Neural crest cell (in vitro differentiated cells): ENCODE measurements at regions not wholly inside any gene's neighbourhood (a gene's known extent, or its start where the extent isn't known, plus 50 kb on each side); places are given as distances from the start of the nearest gene placed in this dataset.

Experiments
- DNase-seq: peaks from one replicate; pipeline ENCODE4 v3.0.0; 2021; ENCODE audit warnings: low read depth, mixed read lengths, low spot score
- H3K27ac Mint-ChIP-seq: one replicate; pipeline ENCODE4 v1.8.0; 2021; ENCODE audit warnings: mild to moderate bottlenecking, mixed read lengths; ENCODE audit not compliant: unreplicated experiment
- H3K27me3 Mint-ChIP-seq: 2 replicates; pipeline ENCODE4 v1.8.0; 2021; ENCODE audit warnings: low read depth, mild to moderate bottlenecking, mixed read lengths
- H3K36me3 Mint-ChIP-seq: 2 replicates; pipeline ENCODE4 v1.8.0; 2021; ENCODE audit warnings: low read depth, mild to moderate bottlenecking, mixed read lengths
- H3K4me1 Mint-ChIP-seq: 2 replicates; pipeline ENCODE4 v1.8.0; 2021; ENCODE audit warnings: mixed read lengths
- H3K4me3 Mint-ChIP-seq: one replicate; pipeline ENCODE4 v1.8.0; 2021; ENCODE audit warnings: mild to moderate bottlenecking, mixed read lengths
- H3K9me3 Mint-ChIP-seq: 2 replicates; pipeline ENCODE4 v1.8.0; 2021; ENCODE audit warnings: mixed read lengths
- TF ChIP-seq, protein P1 (sequence below): fragments of 200-600 bp; sonication (generic); conservative IDR thresholded peaks from 2 replicates; pipeline ENCODE4 v1.5.0; 2021; ENCODE audit warnings: antibody characterized with exemption, mild to moderate bottlenecking

DNA sequence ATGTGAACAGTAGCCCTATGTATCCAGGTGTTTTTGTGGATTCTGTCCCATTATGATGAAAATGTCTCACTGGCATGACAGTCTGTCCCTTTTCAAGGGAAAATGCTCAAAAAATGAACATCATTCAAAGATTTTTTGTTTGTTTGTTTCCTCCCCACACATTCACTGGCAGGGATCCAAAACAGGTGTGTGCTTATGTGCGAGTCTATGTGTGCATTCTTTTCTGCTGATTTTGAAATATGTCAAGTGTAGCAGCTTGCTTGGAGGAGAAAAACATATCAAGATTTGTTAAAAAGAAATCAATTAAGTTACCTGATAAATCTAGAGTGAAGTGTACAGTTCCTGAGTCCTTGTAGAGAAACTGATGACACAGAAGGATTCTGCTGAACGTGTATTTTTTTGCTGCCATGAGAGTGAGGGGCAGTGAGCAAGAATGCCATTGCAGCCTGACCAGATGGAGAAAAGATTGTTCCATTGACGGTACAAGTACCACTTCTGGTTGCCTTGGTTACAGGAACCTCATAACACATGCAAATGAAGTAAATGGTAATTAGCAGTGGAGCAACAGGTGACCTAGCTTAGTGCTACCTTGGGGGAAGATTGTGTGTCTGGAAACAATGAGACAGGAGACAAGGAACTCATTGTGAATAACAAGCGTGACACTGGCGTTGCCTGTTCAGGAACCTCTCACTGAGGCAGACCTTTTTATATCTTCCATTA is 277.4 kb upstream of the PHYHIPL start:
- peaks cover 7% of the 10 kb centered on the region for H3K36me3 Mint-ChIP-seq
- TF ChIP-seq, protein P1, sequence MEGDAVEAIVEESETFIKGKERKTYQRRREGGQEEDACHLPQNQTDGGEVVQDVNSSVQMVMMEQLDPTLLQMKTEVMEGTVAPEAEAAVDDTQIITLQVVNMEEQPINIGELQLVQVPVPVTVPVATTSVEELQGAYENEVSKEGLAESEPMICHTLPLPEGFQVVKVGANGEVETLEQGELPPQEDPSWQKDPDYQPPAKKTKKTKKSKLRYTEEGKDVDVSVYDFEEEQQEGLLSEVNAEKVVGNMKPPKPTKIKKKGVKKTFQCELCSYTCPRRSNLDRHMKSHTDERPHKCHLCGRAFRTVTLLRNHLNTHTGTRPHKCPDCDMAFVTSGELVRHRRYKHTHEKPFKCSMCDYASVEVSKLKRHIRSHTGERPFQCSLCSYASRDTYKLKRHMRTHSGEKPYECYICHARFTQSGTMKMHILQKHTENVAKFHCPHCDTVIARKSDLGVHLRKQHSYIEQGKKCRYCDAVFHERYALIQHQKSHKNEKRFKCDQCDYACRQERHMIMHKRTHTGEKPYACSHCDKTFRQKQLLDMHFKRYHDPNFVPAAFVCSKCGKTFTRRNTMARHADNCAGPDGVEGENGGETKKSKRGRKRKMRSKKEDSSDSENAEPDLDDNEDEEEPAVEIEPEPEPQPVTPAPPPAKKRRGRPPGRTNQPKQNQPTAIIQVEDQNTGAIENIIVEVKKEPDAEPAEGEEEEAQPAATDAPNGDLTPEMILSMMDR = no peak
- H3K4me1 Mint-ChIP-seq = no peaks in the 10 kb centered on the region
- no peak for DNase-seq
- no peak overlapping the region for H3K27ac Mint-ChIP-seq
- no peak overlapping the region for H3K4me3 Mint-ChIP-seq
- H3K9me3 Mint-ChIP-seq = peaks cover 17% of the 10 kb centered on the region
- no peaks in the 10 kb centered on the region for H3K27me3 Mint-ChIP-seq

DNA sequence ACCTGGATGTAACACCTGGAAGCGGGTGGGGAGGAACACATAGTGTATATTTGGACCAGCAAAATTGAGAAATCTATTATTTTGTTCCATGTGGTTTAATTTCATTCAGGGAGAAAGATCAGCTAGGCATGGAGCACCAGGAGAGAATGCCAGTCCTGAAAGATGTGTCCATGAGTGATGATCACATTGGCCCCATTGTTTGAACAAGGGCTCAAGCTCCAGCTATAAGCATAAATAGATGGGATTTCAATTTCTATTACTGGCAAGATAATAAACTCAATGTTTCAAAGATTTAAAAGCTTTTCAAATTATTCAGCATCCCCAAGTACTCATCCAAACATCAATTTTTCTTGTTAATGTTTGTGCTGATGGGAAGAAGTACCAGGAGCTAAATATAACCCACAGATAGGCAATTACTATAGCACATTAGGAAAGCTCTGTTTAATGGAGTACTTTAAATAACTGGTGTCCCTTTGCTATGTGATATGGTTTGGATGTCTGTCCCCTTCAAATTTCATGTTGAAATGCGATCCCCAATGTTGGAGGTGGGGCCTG is 275.3 kb upstream of the PHYHIPL start:
- no peaks in the 10 kb centered on the region for H3K27me3 Mint-ChIP-seq
- no peak overlapping the region for H3K4me3 Mint-ChIP-seq
- DNase-seq = no peak
- H3K27ac Mint-ChIP-seq = no peak overlapping the region
- peaks cover 7% of the 10 kb centered on the region for H3K36me3 Mint-ChIP-seq
- H3K4me1 Mint-ChIP-seq = no peaks in the 10 kb centered on the region
- peaks cover 17% of the 10 kb centered on the region for H3K9me3 Mint-ChIP-seq
- TF ChIP-seq, protein P1 = no peak

DNA sequence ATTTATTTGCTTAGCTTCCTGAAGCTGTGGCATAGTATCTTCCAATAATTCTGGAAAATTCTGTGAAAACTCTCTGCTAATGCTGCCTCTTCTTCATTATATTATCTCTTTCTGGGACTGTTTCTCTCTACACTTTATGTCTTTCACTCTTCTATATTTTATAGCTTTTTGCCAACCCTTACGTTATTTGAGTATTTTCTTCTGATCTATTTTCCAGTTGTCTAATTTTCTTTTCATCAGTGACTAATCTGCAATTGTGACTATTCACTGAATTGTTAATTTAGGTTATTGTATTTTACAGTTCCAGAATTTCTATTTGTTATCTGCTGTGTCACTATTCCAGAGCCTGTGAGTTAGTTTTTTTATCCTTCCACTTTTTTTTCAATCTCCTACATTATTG is 273.4 kb upstream of the PHYHIPL start:
- H3K4me1 Mint-ChIP-seq = no peaks in the 10 kb centered on the region
- no peak overlapping the region for H3K4me3 Mint-ChIP-seq
- TF ChIP-seq, protein P1 = no peak
- H3K36me3 Mint-ChIP-seq = peaks cover 7% of the 10 kb centered on the region
- no peak overlapping the region for H3K27ac Mint-ChIP-seq
- no peaks in the 10 kb centered on the region for H3K27me3 Mint-ChIP-seq
- no peak for DNase-seq
- peaks cover 17% of the 10 kb centered on the region for H3K9me3 Mint-ChIP-seq

DNA sequence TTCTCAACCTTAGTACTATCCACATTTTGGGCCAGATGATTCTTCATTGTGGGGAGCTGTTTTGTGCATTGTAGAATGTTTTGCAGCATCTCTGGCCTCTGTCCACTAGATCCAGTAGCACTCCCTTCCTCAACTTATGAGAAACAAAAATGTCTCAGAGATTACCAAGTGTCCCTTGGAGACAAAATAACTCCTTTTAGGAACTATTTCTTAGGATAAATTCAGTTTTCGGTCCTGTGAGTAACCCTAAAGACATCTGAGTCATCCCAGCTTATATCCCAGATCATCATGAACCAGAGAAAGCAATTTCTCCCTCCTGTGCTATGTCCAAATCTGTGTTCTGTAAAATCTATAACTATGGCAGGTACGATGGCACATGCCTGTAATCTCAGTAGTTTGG is 266.6 kb upstream of the PHYHIPL start:
- Mint-ChIP-seq H3K9me3 (no peaks in the 10 kb centered on the region), H3K4me3 (no peak overlapping the region), H3K27me3 (peaks cover 2% of the 10 kb centered on the region), H3K36me3 (no peaks in the 10 kb centered on the region), H3K27ac (no peak overlapping the region), H3K4me1 (peaks cover 4% of the 10 kb centered on the region)
- DNase-seq = no peak
- TF ChIP-seq, protein P1 = no peak

DNA sequence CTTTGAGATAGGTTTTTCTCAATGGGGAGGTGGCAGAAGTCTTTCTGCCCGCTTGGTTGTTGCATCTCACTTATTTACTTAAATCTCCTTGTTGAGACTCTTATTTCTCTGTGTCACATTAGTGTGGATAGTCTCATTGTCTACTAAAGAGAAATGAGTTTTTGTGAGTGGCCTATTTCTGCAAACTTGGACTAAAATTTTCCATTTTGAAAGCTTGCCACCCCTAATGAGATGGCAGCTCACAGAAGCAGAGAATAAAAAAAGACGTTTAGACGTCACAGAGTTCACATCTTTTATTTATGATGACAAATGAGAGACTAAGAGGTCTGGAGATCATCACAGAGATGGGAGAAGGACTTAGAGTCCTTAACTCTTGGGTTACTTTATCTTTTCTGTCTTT is 262.7 kb upstream of the PHYHIPL start:
- H3K36me3 Mint-ChIP-seq = no peaks in the 10 kb centered on the region

More for the DNA sequence above, 262.7 kb upstream of the PHYHIPL start:
- DNase-seq = no peak
- H3K27ac Mint-ChIP-seq = no peak overlapping the region
- H3K27me3 Mint-ChIP-seq = peaks cover 2% of the 10 kb centered on the region
- TF ChIP-seq, protein P1 = no peak
- no peaks in the 10 kb centered on the region for H3K9me3 Mint-ChIP-seq
- H3K4me1 Mint-ChIP-seq = peaks cover 8% of the 10 kb centered on the region
- no peak overlapping the region for H3K4me3 Mint-ChIP-seq
